GM23248 (cell line): ENCODE measurements at regions not wholly inside any gene's neighbourhood (a gene's known extent, or its start where the extent isn't known, plus 50 kb on each side); places are given as distances from the start of the nearest gene placed in this dataset.

ENCODE experiments used
- DNase-seq: peaks from one replicate; pipeline ENCODE4 v3.0.0-alpha.2; 2015
- H2AFZ ChIP-seq: fragments of 200-600 bp; sonication (generic); 2 replicates; pipeline ENCODE4 v1.6.1; 2016; ENCODE audit warnings: antibody characterized with exemption
- H3F3A ChIP-seq: fragments of 200-600 bp; sonication (generic); 2 replicates; pipeline ENCODE4 v1.6.1; 2016; ENCODE audit warnings: mild to moderate bottlenecking, antibody characterized with exemption, mixed run types; ENCODE audit not compliant: insufficient read depth
- H3K27ac ChIP-seq: fragments of 200-600 bp; sonication (generic); 2 replicates; pipeline ENCODE4 v1.5.1; 2016; ENCODE audit warnings: mild to moderate bottlenecking
- H3K27me3 ChIP-seq: fragments of 200-600 bp; sonication (generic); replicated peaks from 2 replicates; pipeline ENCODE4 v1.6.1; 2016; ENCODE audit warnings: mild to moderate bottlenecking; ENCODE audit not compliant: insufficient read depth
- H3K36me3 ChIP-seq: fragments of 200-600 bp; sonication (generic); 2 replicates; pipeline ENCODE4 v1.6.1; 2016; ENCODE audit warnings: low read depth, mild to moderate bottlenecking
- H3K4me1 ChIP-seq: fragments of 200-600 bp; sonication (generic); 2 replicates; pipeline ENCODE4 v1.6.1; 2016; ENCODE audit warnings: mild to moderate bottlenecking; ENCODE audit not compliant: insufficient read depth
- H3K4me2 ChIP-seq: fragments of 200-600 bp; sonication (generic); one replicate; pipeline ENCODE4 v1.6.1; 2016; ENCODE audit warnings: mild to moderate bottlenecking; ENCODE audit not compliant: unreplicated experiment
- H3K4me3 ChIP-seq: fragments of 200-600 bp; sonication (generic); 2 replicates; pipeline ENCODE4 v1.5.1; 2016; ENCODE audit warnings: mild to moderate bottlenecking
- H3K79me2 ChIP-seq: fragments of 200-600 bp; sonication (generic); 2 replicates; pipeline ENCODE4 v1.6.1; 2016; ENCODE audit warnings: mild to moderate bottlenecking; ENCODE audit not compliant: insufficient read depth
- H3K9ac ChIP-seq: fragments of 200-600 bp; sonication (generic); 2 replicates; pipeline ENCODE4 v1.6.1; 2016; ENCODE audit warnings: mild to moderate bottlenecking
- H3K9me2 ChIP-seq: fragments of 200-600 bp; sonication (generic); 2 replicates; pipeline ENCODE4 v1.6.1; 2016; ENCODE audit warnings: mixed run types, mild to moderate bottlenecking, moderate library complexity; ENCODE audit not compliant: insufficient read depth
- H3K9me3 ChIP-seq: fragments of 200-600 bp; sonication (generic); one replicate; pipeline ENCODE4 v1.6.1; 2017; ENCODE audit warnings: low read depth
- H4K20me1 ChIP-seq: fragments of 200-600 bp; sonication (generic); 2 replicates; pipeline ENCODE4 v1.6.0; 2016; ENCODE audit not compliant: insufficient read depth
- EZH2 ChIP-seq: fragments of 200-600 bp; sonication (generic); IDR thresholded peaks from 2 replicates; pipeline ENCODE4 v1.6.1; 2018; ENCODE audit warnings: antibody characterized with exemption, mild to moderate bottlenecking; ENCODE audit not compliant: insufficient read depth, poor library complexity, severe bottlenecking
- EZH2phosphoT487 ChIP-seq: fragments of 200-600 bp; sonication (generic); IDR thresholded peaks from 2 replicates; pipeline ENCODE4 v1.6.1; 2018; ENCODE audit warnings: antibody characterized with exemption, moderate library complexity, mild to moderate bottlenecking, low read depth; ENCODE audit not compliant: insufficient read depth
- WGBS, 2 experiments: methylation state at CpG; one replicate each; pipeline ENCODE4 v1.1.6; 2015 to 2017; ENCODE audit warnings: low lambda C conversion rate in 2 of 2, low coverage in 1 of 2; ENCODE audit errors: missing lambda C conversion rate in 2 of 2; 5-methylcytosine and 5-hydroxymethylcytosine counted together
- in situ Hi-C: fragments of 300-500 bp; cut with MboI; formaldehyde crosslinking; loops from 2 replicates; pipeline ENCODE4 v1.15.0; 2020

- Histone ChIP-seq H3K4me1 (no peaks in the 10 kb centered on the region), H3K36me3 (no peaks in the 10 kb centered on the region), H3K9me2 (no peaks in the 10 kb centered on the region), H3F3A (no peaks in the 10 kb centered on the region), H3K79me2 (no peaks in the 10 kb centered on the region), H3K4me2 (no peak overlapping the region), H3K27ac (no peak overlapping the region), H4K20me1 (no peaks in the 10 kb centered on the region), H3K9ac (no peak overlapping the region), H3K9me3 (no peaks in the 10 kb centered on the region), H3K27me3 (no peaks in the 10 kb centered on the region), H2AFZ (no peak overlapping the region), H3K4me3 (no peak overlapping the region)
- DNase-seq: no peak
- WGBS, 2 experiments: 0 to 3% methylated on average over 1 of the region's 1 CpG
- in situ Hi-C loops: no loop called here
- TF ChIP-seq EZH2: no peak
- no peak for TF ChIP-seq EZH2phosphoT487
Measured at GRCh38 chr15:85926834-85927233, 132.1 kb upstream of the KLHL25 start.

GRCh38 chr15:85927931-85928537 is 133.3 kb upstream of the KLHL25 start:
- Histone ChIP-seq H4K20me1 (no peaks in the 10 kb centered on the region), H3K4me2 (no peak overlapping the region), H3K9me3 (no peaks in the 10 kb centered on the region), H3K9ac (no peak overlapping the region), H2AFZ (no peak overlapping the region), H3K36me3 (no peaks in the 10 kb centered on the region), H3K79me2 (no peaks in the 10 kb centered on the region), H3K9me2 (no peaks in the 10 kb centered on the region), H3K4me3 (no peak overlapping the region), H3F3A (no peaks in the 10 kb centered on the region), H3K4me1 (no peaks in the 10 kb centered on the region), H3K27ac (no peak overlapping the region), H3K27me3 (no peaks in the 10 kb centered on the region)
- WGBS, 2 experiments: 2 to 9% methylated on average over 2 of the region's 2 CpGs
- DNase-seq: no peak
- in situ Hi-C loops: no loop called here
- TF ChIP-seq EZH2: no peak
- TF ChIP-seq EZH2phosphoT487: no peak

GRCh38 chr15:85929786-85930185 is 135.1 kb upstream of the KLHL25 start:
- no peak for DNase-seq
- no peak for TF ChIP-seq EZH2
- H3K79me2 ChIP-seq: no peaks in the 10 kb centered on the region
- H3K27me3 ChIP-seq: no peaks in the 10 kb centered on the region
- no peaks in the 10 kb centered on the region for H4K20me1 ChIP-seq
- in situ Hi-C loops: no loop called here
- H3K4me3 ChIP-seq: no peak overlapping the region
- H3F3A ChIP-seq: no peaks in the 10 kb centered on the region
- H3K4me1 ChIP-seq: no peaks in the 10 kb centered on the region
- no peaks in the 10 kb centered on the region for H3K36me3 ChIP-seq
- H3K9ac ChIP-seq: no peak overlapping the region
- H2AFZ ChIP-seq: no peak overlapping the region
- no peaks in the 10 kb centered on the region for H3K9me3 ChIP-seq
- H3K9me2 ChIP-seq: no peaks in the 10 kb centered on the region
- 15 to 43% methylated on average over 1 of the region's 1 CpG for WGBS, 2 experiments
- H3K4me2 ChIP-seq: no peak overlapping the region
- H3K27ac ChIP-seq: no peak overlapping the region

GRCh38 chr15:85932391-85932790 is 137.7 kb upstream of the KLHL25 start:
- H3K27ac ChIP-seq: no peak overlapping the region
- H3K4me1 ChIP-seq: no peaks in the 10 kb centered on the region
- no peaks in the 10 kb centered on the region for H3K9me2 ChIP-seq
- in situ Hi-C loops: no loop called here
- H3K9me3 ChIP-seq: no peaks in the 10 kb centered on the region
- no peaks in the 10 kb centered on the region for H3K36me3 ChIP-seq
- H3F3A ChIP-seq: no peaks in the 10 kb centered on the region
- H3K9ac ChIP-seq: no peak overlapping the region
- no peaks in the 10 kb centered on the region for H3K79me2 ChIP-seq
- 13 to 21% methylated on average over 1 of the region's 1 CpG for WGBS, 2 experiments
- no peaks in the 10 kb centered on the region for H4K20me1 ChIP-seq
- no peak for DNase-seq
- no peaks in the 10 kb centered on the region for H3K27me3 ChIP-seq
- H3K4me3 ChIP-seq: no peak overlapping the region
- no peak overlapping the region for H2AFZ ChIP-seq
- no peak overlapping the region for H3K4me2 ChIP-seq
- TF ChIP-seq EZH2 (no peak), EZH2phosphoT487 (no peak)

- no peak for DNase-seq
- Histone ChIP-seq H3K79me2 (no peaks in the 10 kb centered on the region), H3K27ac (no peak overlapping the region), H3K27me3 (no peaks in the 10 kb centered on the region), H3F3A (no peaks in the 10 kb centered on the region), H3K9me2 (no peaks in the 10 kb centered on the region), H3K36me3 (no peaks in the 10 kb centered on the region), H3K9me3 (no peaks in the 10 kb centered on the region), H3K4me2 (no peak overlapping the region), H3K4me3 (no peak overlapping the region), H4K20me1 (no peaks in the 10 kb centered on the region), H3K4me1 (no peaks in the 10 kb centered on the region), H2AFZ (no peak overlapping the region), H3K9ac (no peak overlapping the region)
- 9 to 21% methylated on average over 2 of the region's 2 CpGs for WGBS, 2 experiments
- TF ChIP-seq EZH2phosphoT487 (no peak), EZH2 (no peak)
- in situ Hi-C loops: no loop called here
Measured at GRCh38 chr15:85934691-85935090, 140.0 kb upstream of the KLHL25 start.
